Upper lobe of left lung (tissue), 4 donors: ENCODE measurements at regions not wholly inside any gene's neighbourhood (a gene's known extent, or its start where the extent isn't known, plus 50 kb on each side); places are given as distances from the start of the nearest gene placed in this dataset.

ENCODE experiments used
- CTCF ChIP-seq, 6 experiments: fragments of 450-650 bp in 4 of 6; fragments of 200-600 bp in 2 of 6; sonication (generic) in 2 of 6; IDR thresholded peaks; one replicate each; pipeline ENCODE4 v1.5.1; 2016 to 2019; ENCODE audit warnings: antibody characterized with exemption in 6 of 6
- POLR2A ChIP-seq, 4 donors: fragments of 450-650 bp; IDR thresholded peaks; one replicate each; pipeline ENCODE4 v1.5.1; 2016 to 2017; ENCODE audit warnings: antibody characterized with exemption in 4 of 4, mild to moderate bottlenecking in 2 of 4
- POLR2AphosphoS5 ChIP-seq, 2 donors: sonication (generic); formaldehyde crosslinking; IDR thresholded peaks; one replicate each; pipeline ENCODE4 v1.5.1; 2017; ENCODE audit warnings: antibody characterized with exemption in 2 of 2

- TF ChIP-seq CTCF (IDR thresholded peaks at IDR 0.05) (no peak), POLR2A (IDR thresholded peaks at IDR 0.05) (no peak), POLR2AphosphoS5 (IDR thresholded peaks at IDR 0.05) (no peak)
Measured at GRCh38 chr10:10315989-10316388, 701.7 kb upstream of the CELF2 start.
